B cell (primary cell): ENCODE measurements at regions not wholly inside any gene's neighbourhood (a gene's known extent, or its start where the extent isn't known, plus 50 kb on each side); places are given as distances from the start of the nearest gene placed in this dataset.

Experiments
- EZH2 ChIP-seq: IDR thresholded peaks from 2 replicates; pipeline ENCODE4 v1.6.1; 2012; ENCODE audit warnings: borderline replicate concordance, low read depth, mild to moderate bottlenecking, moderate library complexity, low read length; ENCODE audit not compliant: insufficient read depth, poor library complexity, severe bottlenecking
- TF ChIP-seq, protein P1 (sequence below): fragments of 200-600 bp; IDR thresholded peaks from one replicate; pipeline ENCODE4 v1.8.0; 2022; ENCODE audit warnings: antibody characterized with exemption, mild to moderate bottlenecking

DNA sequence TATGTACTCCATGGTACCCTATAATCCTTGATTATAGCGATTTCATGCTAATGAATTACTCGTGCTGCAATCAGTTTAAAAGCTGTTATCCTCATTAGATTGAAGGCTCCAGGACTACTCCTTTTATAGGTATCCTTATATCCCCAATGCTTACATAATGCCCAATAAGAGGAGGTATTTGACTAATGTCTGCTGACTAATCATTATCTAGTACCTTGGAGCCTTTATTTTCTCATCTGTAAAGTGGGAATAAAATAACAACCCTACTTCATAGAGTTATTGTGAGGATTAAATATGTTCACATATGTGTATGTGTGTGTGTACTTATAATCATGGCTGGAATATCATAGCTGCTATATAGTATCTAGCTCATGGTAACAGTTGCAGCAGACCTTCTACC is 1031.5 kb downstream of the CDH11 start:
- TF ChIP-seq, protein P1, sequence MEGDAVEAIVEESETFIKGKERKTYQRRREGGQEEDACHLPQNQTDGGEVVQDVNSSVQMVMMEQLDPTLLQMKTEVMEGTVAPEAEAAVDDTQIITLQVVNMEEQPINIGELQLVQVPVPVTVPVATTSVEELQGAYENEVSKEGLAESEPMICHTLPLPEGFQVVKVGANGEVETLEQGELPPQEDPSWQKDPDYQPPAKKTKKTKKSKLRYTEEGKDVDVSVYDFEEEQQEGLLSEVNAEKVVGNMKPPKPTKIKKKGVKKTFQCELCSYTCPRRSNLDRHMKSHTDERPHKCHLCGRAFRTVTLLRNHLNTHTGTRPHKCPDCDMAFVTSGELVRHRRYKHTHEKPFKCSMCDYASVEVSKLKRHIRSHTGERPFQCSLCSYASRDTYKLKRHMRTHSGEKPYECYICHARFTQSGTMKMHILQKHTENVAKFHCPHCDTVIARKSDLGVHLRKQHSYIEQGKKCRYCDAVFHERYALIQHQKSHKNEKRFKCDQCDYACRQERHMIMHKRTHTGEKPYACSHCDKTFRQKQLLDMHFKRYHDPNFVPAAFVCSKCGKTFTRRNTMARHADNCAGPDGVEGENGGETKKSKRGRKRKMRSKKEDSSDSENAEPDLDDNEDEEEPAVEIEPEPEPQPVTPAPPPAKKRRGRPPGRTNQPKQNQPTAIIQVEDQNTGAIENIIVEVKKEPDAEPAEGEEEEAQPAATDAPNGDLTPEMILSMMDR: no peak
- no peak for TF ChIP-seq EZH2
